ENCODE measurements at regions not wholly inside any gene's neighbourhood (a gene's known extent, or its start where the extent isn't known, plus 50 kb on each side); places are given as distances from the start of the nearest gene placed in this dataset.

- no peaks in the 10 kb centered on the region for H3K9me2 ChIP-seq (ENCODE audit: insufficient read depth, low read length)
- H3K79me2 ChIP-seq (replicated peaks; ENCODE audit: insufficient read depth, low read length) = no peaks in the 10 kb centered on the region
- no peak overlapping the region for H3K9ac ChIP-seq (ENCODE audit: low read length)
- H2AFZ ChIP-seq (ENCODE audit: low read depth, low read length) = no peak overlapping the region
- H3K4me3 ChIP-seq (ENCODE audit: low read length) = no peak overlapping the region
- no peak overlapping the region for H3K27ac ChIP-seq (ENCODE audit: low read length)
- H3K9me3 ChIP-seq (ENCODE audit: low read length) = no peaks in the 10 kb centered on the region
- H3K27me3 ChIP-seq (ENCODE audit: insufficient read depth, low read depth, low read length) = no peaks in the 10 kb centered on the region
- H3K36me3 ChIP-seq (ENCODE audit: insufficient read depth, low read length) = no peaks in the 10 kb centered on the region
- no peaks in the 10 kb centered on the region for H3F3A ChIP-seq (ENCODE audit: insufficient read depth, low read length, poor library complexity, severe bottlenecking)
- no peak overlapping the region for H3K4me2 ChIP-seq (ENCODE audit: low read length)
- TF ChIP-seq SMC3 (conservative IDR thresholded peaks at IDR 0.05; ENCODE audit: poor library complexity) (no peak), MXI1 (conservative IDR thresholded peaks at IDR 0.05; ENCODE audit: poor library complexity, severe bottlenecking) (no peak), TAF1 (IDR thresholded peaks at IDR 0.05; ENCODE audit: low read depth) (no peak), CTCF (IDR thresholded peaks at IDR 0.05; ENCODE audit: poor library complexity, severe bottlenecking) (no peak), RAD21 (conservative IDR thresholded peaks at IDR 0.05) (no peak), REST (IDR thresholded peaks at IDR 0.05; ENCODE audit: borderline replicate concordance) (no peak), POLR2AphosphoS5 (IDR thresholded peaks at IDR 0.05) (no peak), EP300 (conservative IDR thresholded peaks at IDR 0.05; ENCODE audit: poor library complexity, severe bottlenecking) (no peak), EZH2 (IDR thresholded peaks at IDR 0.05; ENCODE audit: borderline replicate concordance, insufficient read depth, low read length, poor library complexity, severe bottlenecking) (no peak)
- H4K20me1 ChIP-seq (ENCODE audit: insufficient read depth) = no peaks in the 10 kb centered on the region
Measured at GRCh38 chr5:167319243-167319642, 972.2 kb upstream of the WWC1 start.

GRCh38 chr5:167320019-167320418 is 971.4 kb upstream of the WWC1 start:
- no peak for TF ChIP-seq CTCF (IDR thresholded peaks at IDR 0.05; ENCODE audit: poor library complexity, severe bottlenecking)
- no peak for TF ChIP-seq MXI1 (conservative IDR thresholded peaks at IDR 0.05; ENCODE audit: poor library complexity, severe bottlenecking)
- no peak for TF ChIP-seq SMC3 (conservative IDR thresholded peaks at IDR 0.05; ENCODE audit: poor library complexity)
- TF ChIP-seq EP300 (conservative IDR thresholded peaks at IDR 0.05; ENCODE audit: poor library complexity, severe bottlenecking) = no peak
- no peak for TF ChIP-seq REST (IDR thresholded peaks at IDR 0.05; ENCODE audit: borderline replicate concordance)
- no peak for TF ChIP-seq TAF1 (IDR thresholded peaks at IDR 0.05; ENCODE audit: low read depth)
- no peak for TF ChIP-seq EZH2 (IDR thresholded peaks at IDR 0.05; ENCODE audit: borderline replicate concordance, insufficient read depth, low read length, poor library complexity, severe bottlenecking)
- Histone ChIP-seq H3K9ac (ENCODE audit: low read length) (no peak overlapping the region), H3K9me2 (ENCODE audit: insufficient read depth, low read length) (no peaks in the 10 kb centered on the region), H3K27ac (ENCODE audit: low read length) (no peak overlapping the region), H3K36me3 (ENCODE audit: insufficient read depth, low read length) (no peaks in the 10 kb centered on the region), H3F3A (ENCODE audit: insufficient read depth, low read length, poor library complexity, severe bottlenecking) (no peaks in the 10 kb centered on the region), H3K9me3 (ENCODE audit: low read length) (no peaks in the 10 kb centered on the region), H3K4me2 (ENCODE audit: low read length) (no peak overlapping the region), H2AFZ (ENCODE audit: low read depth, low read length) (no peak overlapping the region), H4K20me1 (ENCODE audit: insufficient read depth) (no peaks in the 10 kb centered on the region), H3K27me3 (ENCODE audit: insufficient read depth, low read depth, low read length) (no peaks in the 10 kb centered on the region), H3K4me3 (ENCODE audit: low read length) (no peak overlapping the region), H3K79me2 (replicated peaks; ENCODE audit: insufficient read depth, low read length) (no peaks in the 10 kb centered on the region)
